Endothelial cell of umbilical vein (primary cell): ENCODE measurements at regions not wholly inside any gene's neighbourhood (a gene's known extent, or its start where the extent isn't known, plus 50 kb on each side); places are given as distances from the start of the nearest gene placed in this dataset.

Source experiments
- BruUV-seq: library from RNA; stranded (reverse); fragments of 400-500 nt; replicated peaks from 2 replicates; lab custom pipeline; 2021; lab: Mats Ljungman, UMichigan
- CTCF ChIA-PET: fragments of 300-600, 350-600 bp; sonication (Branson Sonifier 250); formaldehyde crosslinking; loops from one replicate; lab custom pipeline; 2021; ENCODE audit warnings: antibody characterized with exemption, inconsistent platforms; lab: Charles Lee
- POLR2A ChIA-PET: fragments of 300-600, 350-600 bp; sonication (Branson Sonifier 250); formaldehyde crosslinking; loops from one replicate; lab custom pipeline; 2021; ENCODE audit warnings: antibody characterized with exemption, inconsistent platforms; lab: Charles Lee
- DNase-seq: peaks from one replicate; pipeline ENCODE4 v3.0.0-alpha.2; 2011; ENCODE audit warnings: low read depth, low spot score
- FAIRE-seq: peaks from 2 replicates; lab custom pipeline; 2011; peaks lifted over from hg19 to GRCh38; lab: Jason Lieb, UNC
- H2AFZ ChIP-seq: 2 replicates; pipeline ENCODE4 v1.6.0; 2012; ENCODE audit warnings: low read depth, low read length, control low read depth, inconsistent platforms
- H3K27ac ChIP-seq: 2 replicates; pipeline ENCODE4 v1.5.1; 2011; ENCODE audit warnings: low read depth, mild to moderate bottlenecking, control low read depth, low read length, moderate library complexity; ENCODE audit not compliant: insufficient read depth
- H3K27me3 ChIP-seq, 2 experiments: 2 replicates each; pipeline versions ENCODE4 v1.6.0 to v1.6.1; 2011; ENCODE audit warnings: low read length in 2 of 2, mixed read lengths in 1 of 2; ENCODE audit not compliant: control insufficient read depth in 2 of 2, insufficient read depth in 2 of 2
- H3K36me3 ChIP-seq, 2 experiments: 2 replicates in 1 of 2; 3 replicates in 1 of 2; pipeline ENCODE4 v1.5.1; 2011; ENCODE audit warnings: low read length in 2 of 2, mild to moderate bottlenecking in 1 of 2, moderate library complexity in 1 of 2; ENCODE audit not compliant: control insufficient read depth in 2 of 2, insufficient read depth in 2 of 2; ENCODE audit errors: extremely low read depth in 1 of 2
- H3K4me1 ChIP-seq: 3 replicates; pipeline ENCODE4 v1.5.1; 2011; ENCODE audit warnings: mild to moderate bottlenecking, low read length; ENCODE audit not compliant: control insufficient read depth, insufficient read depth; ENCODE audit errors: extremely low read depth
- H3K4me2 ChIP-seq: 2 replicates; pipeline ENCODE4 v1.6.1; 2011; ENCODE audit warnings: low read length, control low read depth, mixed read lengths; ENCODE audit not compliant: insufficient read depth
- H3K4me3 ChIP-seq, 3 experiments: fragments of 200-600 bp in 1 of 3; sonication (generic), shearing (Covaris generic) in 1 of 3; replicated peaks in 1 of 3; 2 replicates each; pipeline ENCODE4 v1.5.1; 2011 to 2016; ENCODE audit warnings: control low read depth in 3 of 3, low read length in 3 of 3, mild to moderate bottlenecking in 2 of 3, inconsistent platforms in 1 of 3, low read depth in 1 of 3, moderate library complexity in 1 of 3; ENCODE audit not compliant: insufficient read depth in 1 of 3
- H3K79me2 ChIP-seq: 2 replicates; pipeline ENCODE4 v1.6.0; 2012; ENCODE audit warnings: low read length, inconsistent platforms; ENCODE audit not compliant: control insufficient read depth, insufficient read depth
- H3K9ac ChIP-seq: replicated peaks from 2 replicates; pipeline ENCODE3; 2011; ENCODE audit warnings: low read length, control low read depth; ENCODE audit not compliant: insufficient read depth; ENCODE audit errors: extremely low read depth
- H3K9me1 ChIP-seq: replicated peaks from 3 replicates; pipeline ENCODE4 v1.6.0; 2011; ENCODE audit warnings: mild to moderate bottlenecking, low read length; ENCODE audit not compliant: control insufficient read depth, insufficient read depth; ENCODE audit errors: extremely low read depth
- H3K9me3 ChIP-seq: replicated peaks from 2 replicates; pipeline ENCODE4 v1.5.1; 2012; ENCODE audit warnings: low read length, inconsistent platforms; ENCODE audit not compliant: control insufficient read depth, insufficient read depth
- H4K20me1 ChIP-seq: replicated peaks from 2 replicates; pipeline ENCODE3; 2011; ENCODE audit warnings: mild to moderate bottlenecking, low read length; ENCODE audit not compliant: control insufficient read depth, insufficient read depth; ENCODE audit errors: extremely low read depth
- EZH2 ChIP-seq: IDR thresholded peaks from 2 replicates; pipeline ENCODE4 v1.6.1; 2012; ENCODE audit warnings: borderline replicate concordance, low read depth, mild to moderate bottlenecking, moderate library complexity, low read length, inconsistent platforms; ENCODE audit not compliant: severe bottlenecking
- FOS ChIP-seq: IDR thresholded peaks from 2 replicates; pipeline ENCODE4 v1.6.1; 2011; ENCODE audit warnings: mild to moderate bottlenecking, low read length, moderate library complexity, borderline replicate concordance; ENCODE audit not compliant: insufficient read depth
- GATA2 ChIP-seq: IDR thresholded peaks from 2 replicates; pipeline ENCODE4 v1.7.0; 2011; ENCODE audit warnings: low read depth, mild to moderate bottlenecking, moderate library complexity, mixed read lengths, low read length; ENCODE audit not compliant: insufficient read length, insufficient read depth
- MYC ChIP-seq: IDR thresholded peaks from one replicate; pipeline ENCODE4 v1.6.1; 2011; ENCODE audit warnings: mild to moderate bottlenecking, low read depth, low read length
- POLR2A ChIP-seq: IDR thresholded peaks from 2 replicates; pipeline ENCODE4 v1.6.1; 2012; ENCODE audit warnings: low read depth, mild to moderate bottlenecking, control low read depth, low read length
- dilution Hi-C: fragments of 300-500 bp; cut with MboI; formaldehyde crosslinking; loops from one replicate; pipeline ENCODE4 v1.15.0; 2019; ENCODE audit warnings: low sequenced_read_pairs; ENCODE audit not compliant: extremely low pct_ligation_motif_present
- intact Hi-C: fragments of 100-400 bp; cut with micrococcal nuclease; formaldehyde crosslinking; loops from one replicate; pipeline ENCODE4 v1.10.0; 2022
- TF ChIP-seq, protein P1 (sequence below): IDR thresholded peaks from 2 replicates; pipeline ENCODE4 v1.6.1; 2011; ENCODE audit not compliant: insufficient read depth, insufficient read length

DNA sequence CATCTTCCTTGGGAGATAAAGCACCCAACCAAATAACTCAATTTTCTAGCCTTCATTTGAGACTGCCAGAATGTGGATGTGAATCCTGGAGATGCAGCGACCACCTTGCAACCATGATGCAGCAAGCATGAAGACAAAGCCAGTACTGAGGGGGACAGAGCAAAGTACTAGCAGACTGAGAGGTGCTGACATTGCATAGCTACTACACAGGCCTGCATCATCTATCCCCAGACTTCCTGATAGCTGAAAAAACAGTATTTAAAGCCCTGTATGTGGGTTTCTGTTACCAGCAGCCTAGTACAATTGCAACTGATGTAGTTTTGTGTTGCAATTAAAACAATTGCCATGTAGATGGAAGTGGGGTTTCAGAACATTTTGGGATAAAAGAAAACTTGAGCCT lies 146.3 kb upstream of the VEPH1 start:
- no peak for DNase-seq
- H3K9me3 ChIP-seq = no peaks in the 10 kb centered on the region
- no peaks in the 10 kb centered on the region for H4K20me1 ChIP-seq
- H3K4me3 ChIP-seq = no peak overlapping the region
- intact Hi-C loops = no loop called here
- H3K36me3 ChIP-seq = no peaks in the 10 kb centered on the region
- H3K9ac ChIP-seq = no peak overlapping the region
- H3K79me2 ChIP-seq = no peaks in the 10 kb centered on the region
- dilution Hi-C loops = no loop called here
- CTCF ChIA-PET = interaction anchor here (0.7 kb wide), 1 partner anchor 664 kb away, joined by 3 read pairs; no protein-coding TSS in a partner anchor
- no peak for TF ChIP-seq GATA2
- TF ChIP-seq, protein P1, sequence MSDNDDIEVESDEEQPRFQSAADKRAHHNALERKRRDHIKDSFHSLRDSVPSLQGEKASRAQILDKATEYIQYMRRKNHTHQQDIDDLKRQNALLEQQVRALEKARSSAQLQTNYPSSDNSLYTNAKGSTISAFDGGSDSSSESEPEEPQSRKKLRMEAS = no peak
- no peak for TF ChIP-seq POLR2A
- TF ChIP-seq MYC = no peak
- H3K27me3 ChIP-seq = peaks cover 2 to 4% of the 10 kb centered on the region in 2 experiments
- H3K27ac ChIP-seq = no peak overlapping the region
- no peaks in the 10 kb centered on the region for H3K4me1 ChIP-seq
- H3K9me1 ChIP-seq = no peaks in the 10 kb centered on the region
- H2AFZ ChIP-seq = no peak overlapping the region
- H3K4me2 ChIP-seq = no peak overlapping the region
- FAIRE-seq = no peak
- POLR2A ChIA-PET = no interaction called here
- no TSS peak for BruUV-seq

DNA sequence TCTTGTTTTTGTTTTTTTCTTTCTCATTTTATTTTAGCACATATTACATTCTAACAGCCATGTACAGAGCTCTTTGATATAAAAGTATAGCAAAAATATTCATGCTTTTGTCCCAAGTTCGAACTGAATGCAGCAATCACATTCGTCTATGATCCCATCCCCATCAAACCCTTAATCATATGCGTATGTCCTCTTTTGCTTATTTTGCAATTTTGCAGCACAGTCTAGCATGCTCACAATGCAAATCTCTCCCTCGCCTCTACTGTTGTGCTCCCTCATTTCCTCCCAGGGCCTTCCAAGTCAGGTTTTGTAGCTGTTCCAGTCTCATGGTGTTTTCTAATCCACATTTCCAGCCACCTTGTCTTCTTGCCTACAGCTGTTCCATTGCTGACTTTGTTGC lies 144.6 kb upstream of the VEPH1 start:
- Histone ChIP-seq H3K4me1 (no peaks in the 10 kb centered on the region), H3K79me2 (no peaks in the 10 kb centered on the region), H3K4me3 (no peak overlapping the region), H3K9me1 (no peaks in the 10 kb centered on the region), H3K9me3 (no peaks in the 10 kb centered on the region), H3K36me3 (no peaks in the 10 kb centered on the region), H3K27me3 (peaks cover 4 to 8% of the 10 kb centered on the region in 2 experiments), H4K20me1 (no peaks in the 10 kb centered on the region), H3K27ac (no peak overlapping the region), H3K9ac (no peak overlapping the region), H3K4me2 (no peak overlapping the region), H2AFZ (no peak overlapping the region)
- intact Hi-C loops = no loop called here
- FAIRE-seq = no peak
- no peak for DNase-seq
- POLR2A ChIA-PET = no interaction called here
- CTCF ChIA-PET = interaction anchor here (0.7 to 1.7 kb wide), 2 partner anchors 41 to 115 kb away, joined by 3 to 5 read pairs; no protein-coding TSS in a partner anchor
- dilution Hi-C loops = no loop called here
- TF ChIP-seq FOS = no peak
- TF ChIP-seq EZH2 = no peak
- BruUV-seq = no TSS peak
